Endothelial cell of umbilical vein (primary cell): ENCODE measurements at regions not wholly inside any gene's neighbourhood (a gene's known extent, or its start where the extent isn't known, plus 50 kb on each side); places are given as distances from the start of the nearest gene placed in this dataset.

Source experiments
- CTCF ChIP-seq, 2 donors: IDR thresholded peaks; 1 replicate in 1 of 2; 2 replicates in 1 of 2; pipeline ENCODE4 v1.5.1; 2011; ENCODE audit warnings: low read length in 2 of 2, mild to moderate bottlenecking in 2 of 2, moderate library complexity in 2 of 2, control low read depth in 1 of 2, inconsistent platforms in 1 of 2, low read depth in 1 of 2; ENCODE audit not compliant: insufficient read depth in 1 of 2; ENCODE audit errors: extremely low read depth in 1 of 2
- EZH2 ChIP-seq: IDR thresholded peaks from 2 replicates; pipeline ENCODE4 v1.6.1; 2012; ENCODE audit warnings: borderline replicate concordance, low read depth, mild to moderate bottlenecking, moderate library complexity, low read length, inconsistent platforms; ENCODE audit not compliant: severe bottlenecking
- FOS ChIP-seq: IDR thresholded peaks from 2 replicates; pipeline ENCODE4 v1.6.1; 2011; ENCODE audit warnings: mild to moderate bottlenecking, low read length, moderate library complexity, borderline replicate concordance; ENCODE audit not compliant: insufficient read depth
- MAX ChIP-seq: IDR thresholded peaks from 2 replicates; pipeline ENCODE4 v1.6.1; 2011; ENCODE audit not compliant: insufficient read depth, insufficient read length
- POLR2A ChIP-seq: IDR thresholded peaks from 2 replicates; pipeline ENCODE4 v1.6.1; 2012; ENCODE audit warnings: low read depth, mild to moderate bottlenecking, control low read depth, low read length
- POLR2AphosphoS5 ChIP-seq: IDR thresholded peaks from 2 replicates; pipeline ENCODE4 v1.6.1; 2012; ENCODE audit warnings: low read depth, mild to moderate bottlenecking, control low read depth, low read length, moderate library complexity; ENCODE audit not compliant: insufficient read depth

GRCh38 chr4:62328526-62328925 lies 1128.4 kb downstream of the ADGRL3 start:
- TF ChIP-seq CTCF (IDR thresholded peaks at IDR 0.05; ENCODE audit: extremely low read depth in 1 of 2, insufficient read depth in 1 of 2, low read depth in 1 of 2, low read length in 2 of 2) (no peak), EZH2 (no peak), POLR2AphosphoS5 (no peak), POLR2A (no peak), FOS (no peak), MAX (no peak)
